SK-N-SH (cell line): ENCODE measurements at regions not wholly inside any gene's neighbourhood (a gene's known extent, or its start where the extent isn't known, plus 50 kb on each side); places are given as distances from the start of the nearest gene placed in this dataset.

Experiments
- CTCF ChIA-PET: fragments of 300-600, 350-600 bp; formaldehyde crosslinking; extraction: SDS; loops from one replicate; lab custom pipeline; 2021; lab: Yijun Ruan, JAX
- POLR2A ChIA-PET: fragments of 350-600 bp; sonication (Branson Sonifier 250); formaldehyde crosslinking; extraction: SDS; loops from one replicate; lab custom pipeline; 2020; ENCODE audit warnings: antibody characterized with exemption, inconsistent platforms; lab: Yijun Ruan, JAX
- DNase-seq: peaks from one replicate; pipeline ENCODE4 v3.0.0; 2012
- H2AFZ ChIP-seq: fragments of 200-600 bp; sonication (generic); 2 replicates; pipeline ENCODE4 v1.8.1; 2016; ENCODE audit warnings: antibody characterized with exemption, mild to moderate bottlenecking, low read depth
- H3F3A ChIP-seq: fragments of 200-600 bp; sonication (generic); replicated peaks from 2 replicates; pipeline ENCODE3; 2016; ENCODE audit warnings: antibody characterized with exemption, mild to moderate bottlenecking; ENCODE audit not compliant: insufficient read depth
- H3K27ac ChIP-seq, 2 experiments: fragments of 200-500 bp in 1 of 2; fragments of 200-600 bp in 1 of 2; sonication (Bioruptor generic) in 1 of 2; sonication (generic), shearing (Covaris generic) in 1 of 2; 2 replicates each; pipeline versions ENCODE4 v1.5.1 to v1.6.1; 2014 to 2016; ENCODE audit warnings: low read depth in 2 of 2, inconsistent platforms in 1 of 2, low read length in 1 of 2, mild to moderate bottlenecking in 1 of 2, mixed read lengths in 1 of 2
- H3K27me3 ChIP-seq: fragments of 200-600 bp; sonication (generic), shearing (Covaris generic); 2 replicates; pipeline ENCODE4 v1.6.1; 2016; ENCODE audit warnings: mixed run types; ENCODE audit not compliant: insufficient read depth
- H3K36me3 ChIP-seq, 2 experiments: fragments of 200-500 bp in 1 of 2; fragments of 200-600 bp in 1 of 2; sonication (Bioruptor generic) in 1 of 2; sonication (generic) in 1 of 2; replicated peaks in 1 of 2; 2 replicates each; pipeline versions ENCODE3 to v1.5.1; 2014 to 2016; ENCODE audit warnings: low read length in 1 of 2, mild to moderate bottlenecking in 1 of 2; ENCODE audit not compliant: insufficient read depth in 2 of 2, control insufficient read depth in 1 of 2
- H3K4me1 ChIP-seq, 2 experiments: fragments of 200-500 bp in 1 of 2; fragments of 200-600 bp in 1 of 2; sonication (Bioruptor generic) in 1 of 2; sonication (generic), shearing (Covaris generic) in 1 of 2; 2 replicates each; pipeline versions ENCODE4 v1.5.1 to v1.6.1; 2014 to 2016; ENCODE audit warnings: low read depth in 1 of 2, low read length in 1 of 2, mixed run types in 1 of 2; ENCODE audit not compliant: insufficient read depth in 2 of 2, control insufficient read depth in 1 of 2
- H3K4me2 ChIP-seq: fragments of 200-600 bp; sonication (generic), shearing (Covaris generic); 2 replicates; pipeline ENCODE4 v1.6.1; 2017; ENCODE audit warnings: mixed run types
- H3K4me3 ChIP-seq, 2 experiments: fragments of 200-500 bp in 1 of 2; fragments of 200-600 bp in 1 of 2; sonication (Bioruptor generic) in 1 of 2; sonication (generic), shearing (Covaris generic) in 1 of 2; 2 replicates each; pipeline versions ENCODE4 v1.5.1 to v1.8.1; 2014 to 2016; ENCODE audit warnings: low read depth in 2 of 2, inconsistent platforms in 1 of 2, low read length in 1 of 2, mild to moderate bottlenecking in 1 of 2, mixed read lengths in 1 of 2, moderate library complexity in 1 of 2
- H3K79me2 ChIP-seq: fragments of 200-600 bp; sonication (generic); 2 replicates; pipeline ENCODE4 v1.8.1; 2017; ENCODE audit warnings: mild to moderate bottlenecking; ENCODE audit not compliant: insufficient read depth
- H3K9ac ChIP-seq: fragments of 200-600 bp; sonication (generic); 2 replicates; pipeline ENCODE4 v1.6.1; 2017; ENCODE audit warnings: mixed run types
- H3K9me2 ChIP-seq: fragments of 200-600 bp; sonication (generic); 2 replicates; pipeline ENCODE4 v1.6.1; 2017; ENCODE audit warnings: mixed run types
- H3K9me3 ChIP-seq: fragments of 200-600 bp; sonication (generic); 2 replicates; pipeline ENCODE4 v1.6.1; 2017; ENCODE audit warnings: mixed run types, mild to moderate bottlenecking, moderate library complexity
- H4K20me1 ChIP-seq: fragments of 200-600 bp; sonication (generic); 2 replicates; pipeline ENCODE4 v1.6.1; 2017; ENCODE audit warnings: mild to moderate bottlenecking, mixed run types; ENCODE audit not compliant: insufficient read depth
- ELF1 ChIP-seq: IDR thresholded peaks from 2 replicates; pipeline ENCODE4 v1.4.0; 2012
- EZH2phosphoT487 ChIP-seq: fragments of 200-600 bp; sonication (generic); IDR thresholded peaks from 2 replicates; pipeline ENCODE4 v1.6.1; 2017; ENCODE audit warnings: low read depth, mixed run types, mild to moderate bottlenecking, antibody characterized with exemption, moderate library complexity, borderline replicate concordance
- FOSL2 ChIP-seq: IDR thresholded peaks from 2 replicates; pipeline ENCODE4 v1.4.0; 2012; ENCODE audit warnings: low read depth, mild to moderate bottlenecking, moderate library complexity, borderline replicate concordance
- FOXJ3 ChIP-seq: sonication (generic); formaldehyde crosslinking; IDR thresholded peaks from 2 replicates; pipeline ENCODE4 v1.5.1; 2020; ENCODE audit warnings: mild to moderate bottlenecking, missing genetic modification reagents
- FOXM1 ChIP-seq: IDR thresholded peaks from 2 replicates; pipeline ENCODE4 v1.4.0; 2012; ENCODE audit warnings: low read depth, mild to moderate bottlenecking
- GATA2 ChIP-seq: sonication (generic); formaldehyde crosslinking; IDR thresholded peaks from 2 replicates; pipeline ENCODE4 v1.5.0; 2020; ENCODE audit warnings: mild to moderate bottlenecking, missing genetic modification reagents
- MEF2A ChIP-seq: IDR thresholded peaks from 2 replicates; pipeline ENCODE4 v1.4.0; 2012; ENCODE audit warnings: low read depth, borderline replicate concordance
- MXI1 ChIP-seq: IDR thresholded peaks from 2 replicates; pipeline ENCODE4 v1.6.1; 2012; ENCODE audit warnings: mild to moderate bottlenecking, low read depth, low read length, improper control_type of control experiment
- PBX3 ChIP-seq: IDR thresholded peaks from 2 replicates; pipeline ENCODE4; 2012
- POLR2AphosphoS5 ChIP-seq: IDR thresholded peaks from 2 replicates; pipeline ENCODE4 v1.6.1; 2012; ENCODE audit warnings: low read depth, low read length
- RAD21 ChIP-seq: IDR thresholded peaks from 2 replicates; pipeline ENCODE4 v1.6.1; 2012; ENCODE audit warnings: mild to moderate bottlenecking, low read length
- RCOR1 ChIP-seq: fragments of 150-350 bp; IDR thresholded peaks from 2 replicates; pipeline ENCODE4 v1.6.1; 2017; ENCODE audit warnings: antibody characterized with exemption, low read length
- RXRA ChIP-seq: IDR thresholded peaks from 2 replicates; pipeline ENCODE4 v1.4.0; 2012; ENCODE audit warnings: low read depth, mild to moderate bottlenecking, borderline replicate concordance
- SIN3A ChIP-seq: IDR thresholded peaks from 2 replicates; pipeline ENCODE4 v1.6.1; 2012; ENCODE audit warnings: low read depth, mild to moderate bottlenecking, low read length, moderate library complexity, borderline replicate concordance
- SMC3 ChIP-seq: IDR thresholded peaks from 2 replicates; pipeline ENCODE4 v1.6.1; 2012; ENCODE audit warnings: low read depth, low read length, improper control_type of control experiment
- TCF12 ChIP-seq: IDR thresholded peaks from 2 replicates; pipeline ENCODE4 v1.4.0; 2012
- TEAD4 ChIP-seq: IDR thresholded peaks from 2 replicates; pipeline ENCODE4 v1.4.0; 2012; ENCODE audit warnings: mild to moderate bottlenecking, borderline replicate concordance; ENCODE audit not compliant: insufficient read depth
- USF1 ChIP-seq: IDR thresholded peaks from 2 replicates; pipeline ENCODE4 v1.4.0; 2012; ENCODE audit warnings: low read depth, borderline replicate concordance
- YY1 ChIP-seq: IDR thresholded peaks from 2 replicates; pipeline ENCODE4 v1.4.0; 2012; ENCODE audit warnings: low read depth, mild to moderate bottlenecking
- ZBTB33 ChIP-seq: IDR thresholded peaks from 2 replicates; pipeline ENCODE4 v1.4.0; 2012; ENCODE audit warnings: low read depth, borderline replicate concordance
- WGBS: methylation state at CpG from one replicate; pipeline ENCODE4 v1.1.6; 2017; ENCODE audit warnings: low lambda C conversion rate; 5-methylcytosine and 5-hydroxymethylcytosine counted together

GRCh38 chr12:126994599-126994998, 1272.4 kb upstream of the TMEM132C start:
- Histone ChIP-seq H3K36me3 (no peaks in the 10 kb centered on the region), H3F3A (no peaks in the 10 kb centered on the region), H3K27me3 (no peaks in the 10 kb centered on the region), H3K79me2 (no peaks in the 10 kb centered on the region), H4K20me1 (no peaks in the 10 kb centered on the region), H3K9me3 (no peaks in the 10 kb centered on the region), H3K9ac (no peak overlapping the region), H3K4me1 (no peaks in the 10 kb centered on the region), H3K9me2 (no peaks in the 10 kb centered on the region), H2AFZ (no peak overlapping the region), H3K27ac (no peak overlapping the region), H3K4me3 (no peak overlapping the region), H3K4me2 (no peak overlapping the region)
- whole genome bisulfite sequencing: 18% methylated on average over 4 of the region's 4 CpGs
- TF ChIP-seq SMC3 (no peak), YY1 (no peak), TEAD4 (no peak), FOSL2 (no peak), PBX3 (no peak), RAD21 (no peak), RXRA (no peak), MXI1 (no peak), POLR2AphosphoS5 (no peak), ZBTB33 (no peak), EZH2phosphoT487 (no peak), USF1 (no peak), TCF12 (no peak), FOXJ3 (CRISPR knock-in tag) (no peak), SIN3A (no peak), RCOR1 (no peak), FOXM1 (no peak), MEF2A (no peak), GATA2 (CRISPR knock-in tag) (no peak), ELF1 (no peak)
- POLR2A ChIA-PET: no interaction called here
- CTCF ChIA-PET: no interaction called here
- DNase-seq: no peak
